CD4-positive, alpha-beta T cell treated with Interleukin-1 beta for 1 hour (primary cell): ENCODE measurements at regions not wholly inside any gene's neighbourhood (a gene's known extent, or its start where the extent isn't known, plus 50 kb on each side); places are given as distances from the start of the nearest gene placed in this dataset.
"Not testable (repeated sequence)": the region's sequence is repeated elsewhere in the genome, so short reads cannot be mapped to it uniquely, and the experiment has no call there.

ENCODE experiments used
- DNase-seq, 2 donors: peaks; one replicate each; pipeline ENCODE4 v3.0.0-alpha.2; 2020 to 2022

- no peak for DNase-seq
These were observed 892.6 kb downstream of the MRPL39 start for GRCh38 chr21:24714646-24715200.

DNA sequence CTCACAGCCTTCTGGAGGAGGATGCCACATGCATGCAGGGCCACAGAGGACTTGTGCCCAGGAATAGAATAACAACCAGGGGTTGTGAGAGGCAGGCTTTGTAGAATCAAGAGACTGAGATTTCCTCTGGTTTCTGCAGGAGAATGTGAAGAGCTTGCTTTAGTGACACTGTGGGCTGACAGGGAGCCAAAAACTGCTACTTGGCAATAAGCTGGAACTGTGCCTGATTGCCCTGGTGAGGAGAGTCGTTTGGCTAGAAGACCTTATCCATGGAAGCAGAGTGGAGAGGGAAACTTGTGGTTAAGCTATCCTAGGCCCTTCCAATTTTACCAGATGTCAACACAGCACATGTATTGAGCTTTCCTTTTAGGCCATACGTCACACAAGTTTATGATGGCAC, 902.1 kb downstream of the MRPL39 start:
- DNase-seq = no peak

DNA sequence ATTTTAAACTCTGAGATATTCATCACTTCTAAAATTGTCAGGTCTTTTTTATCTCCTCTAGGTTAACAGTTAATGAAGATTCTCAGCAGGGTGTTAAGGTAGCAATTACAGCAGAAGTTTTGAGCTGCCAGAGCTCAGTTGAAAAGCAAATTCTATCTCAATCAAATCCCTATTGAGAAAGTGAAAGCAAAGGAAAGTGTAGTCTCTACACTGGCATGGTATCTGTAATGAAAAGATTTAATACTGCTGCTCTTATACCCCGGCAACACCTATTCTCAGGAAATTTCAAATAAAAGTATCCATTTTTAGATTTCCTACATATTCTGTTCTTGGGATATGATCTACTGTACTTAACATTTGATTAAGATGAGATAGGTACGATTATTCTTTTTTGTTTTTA, 913.5 kb downstream of the MRPL39 start:
- DNase-seq = no peak

DNA sequence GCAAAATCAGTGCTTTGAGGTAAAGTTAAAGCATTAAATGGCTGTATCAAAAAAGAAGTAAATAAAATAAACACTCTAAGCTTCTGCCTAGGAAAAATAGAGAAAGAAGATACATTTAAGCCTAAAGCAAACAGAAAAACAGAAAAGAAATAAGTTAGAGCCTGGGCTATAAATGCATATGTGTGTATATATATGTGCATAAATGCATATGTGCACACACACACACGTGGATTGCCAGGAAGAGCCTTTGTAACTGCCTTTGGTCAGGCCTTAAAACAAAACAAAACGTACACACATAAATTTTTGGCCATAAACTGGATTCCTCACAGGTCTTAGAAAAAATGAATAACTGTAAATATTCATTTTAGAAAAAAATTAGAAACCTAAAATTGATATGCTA, 925.8 kb downstream of the MRPL39 start:
- no peak for DNase-seq

GRCh38 chr21:24671901-24672300, 935.4 kb downstream of the MRPL39 start:
- no peak for DNase-seq

- no peak for DNase-seq
These were observed 948.4 kb downstream of the MRPL39 start for GRCh38 chr21:24658926-24659325.

GRCh38 chr21:24658026-24658425, 949.3 kb downstream of the MRPL39 start:
- DNase-seq = no peak

GRCh38 chr21:24649691-24650090, 957.6 kb downstream of the MRPL39 start:
- DNase-seq = no peak

GRCh38 chr21:24636696-24637095, 970.6 kb downstream of the MRPL39 start:
- no peak for DNase-seq

GRCh38 chr21:24634749-24635148, 972.5 kb downstream of the MRPL39 start:
- DNase-seq = no peak

- DNase-seq = no peak
These were observed 978.7 kb downstream of the MRPL39 start for GRCh38 chr21:24628536-24628935.

DNA sequence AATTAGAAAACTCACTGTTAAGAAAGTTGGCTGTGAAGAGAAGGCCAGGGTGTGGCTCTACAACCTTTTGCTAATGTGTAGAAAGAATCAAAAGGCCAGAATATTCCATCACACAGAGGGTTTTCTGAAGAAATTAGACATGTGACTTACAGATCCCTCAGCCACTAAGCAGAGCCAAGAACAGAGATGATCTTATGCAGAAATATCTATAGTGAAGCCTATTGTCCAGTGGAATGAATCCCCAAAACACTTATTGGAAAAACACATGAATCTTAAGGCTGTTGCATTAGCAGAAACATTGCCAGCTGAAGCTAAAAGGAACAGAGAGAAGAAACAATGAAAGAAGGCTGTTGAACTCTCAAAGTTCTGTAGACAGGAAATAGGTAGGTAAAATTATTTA, 979.2 kb downstream of the MRPL39 start:
- DNase-seq = no peak

DNA sequence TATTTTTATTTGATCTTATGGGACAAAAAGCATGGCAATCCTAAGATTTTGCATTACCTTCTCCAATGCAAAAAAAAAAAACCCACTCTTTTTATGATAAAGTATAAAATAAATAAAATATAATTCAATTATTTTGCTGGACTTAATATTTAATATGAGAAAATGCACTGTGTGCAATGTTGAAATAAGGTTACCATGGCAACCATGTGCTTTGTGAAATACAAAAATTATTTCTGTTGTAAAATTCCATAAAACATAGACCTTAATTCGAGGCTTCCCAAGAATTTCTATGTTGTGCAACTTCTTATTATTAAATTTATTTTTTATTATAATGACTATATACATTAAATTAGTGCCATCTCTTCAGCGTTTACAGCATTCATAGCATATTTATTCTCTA, 989.5 kb downstream of the MRPL39 start:
- DNase-seq = no peak

GRCh38 chr21:24594082-24594481, 1013.2 kb downstream of the MRPL39 start:
- no peak for DNase-seq

DNA sequence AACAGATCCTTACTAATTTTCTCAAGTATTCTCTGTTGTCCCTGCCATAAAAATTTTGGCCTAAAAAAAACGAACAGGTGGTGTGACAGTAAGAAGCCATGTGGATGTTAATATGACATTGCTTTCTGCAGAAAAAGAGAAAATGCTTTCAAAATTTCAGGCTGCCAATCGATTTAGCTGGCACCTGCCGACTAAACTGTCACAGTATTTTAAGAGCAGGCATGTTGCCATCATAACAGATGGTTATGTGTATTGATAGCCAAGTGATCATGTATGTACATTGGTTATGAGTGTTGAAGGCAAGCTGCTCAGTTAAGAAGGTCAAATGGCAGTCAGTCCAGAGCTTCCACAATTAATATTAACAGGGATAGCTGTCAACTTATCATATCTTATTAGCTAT, 1017.0 kb downstream of the MRPL39 start:
- no peak for DNase-seq

DNA sequence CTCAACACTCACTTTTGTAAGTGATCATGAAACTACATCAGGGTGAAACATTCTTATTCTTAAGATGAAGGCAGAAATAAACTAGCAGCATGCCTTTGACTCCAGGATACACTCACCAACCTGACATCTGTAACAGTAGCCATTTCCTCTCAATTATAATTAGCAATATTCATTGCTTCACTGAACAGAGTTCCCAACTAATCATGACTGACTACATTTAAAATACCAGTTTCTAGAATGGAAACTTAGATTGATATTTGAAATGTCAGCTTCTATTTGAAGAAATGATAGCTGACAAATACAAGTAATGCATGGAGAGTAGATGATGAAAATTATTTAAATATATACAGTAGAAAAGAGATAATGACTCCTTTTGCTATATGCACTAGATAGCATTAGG, 1023.8 kb downstream of the MRPL39 start:
- DNase-seq = no peak

- no peak for DNase-seq
These were observed 1030.0 kb downstream of the MRPL39 start for GRCh38 chr21:24577301-24577700.

GRCh38 chr21:24561291-24561690, 1046.0 kb downstream of the MRPL39 start:
- no peak for DNase-seq

DNA sequence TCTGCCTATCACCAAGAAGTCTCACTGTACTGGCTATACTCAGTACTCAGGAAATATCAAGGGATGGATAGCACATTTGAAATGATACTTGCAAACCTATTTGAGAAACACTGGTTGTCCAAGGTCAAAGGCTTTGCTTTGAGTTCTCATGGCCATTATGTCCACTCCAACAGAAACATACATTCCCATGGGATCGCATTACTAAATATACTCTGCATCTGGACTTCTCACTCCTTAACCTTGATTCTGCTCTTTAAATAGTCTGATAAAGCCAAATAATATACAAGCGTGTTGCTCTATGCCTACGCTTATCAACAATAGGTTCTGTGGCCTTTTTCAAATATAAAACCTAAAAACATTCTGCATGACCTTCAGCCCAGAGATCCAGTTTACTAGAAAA, 1054.8 kb downstream of the MRPL39 start:
- DNase-seq = no peak

DNA sequence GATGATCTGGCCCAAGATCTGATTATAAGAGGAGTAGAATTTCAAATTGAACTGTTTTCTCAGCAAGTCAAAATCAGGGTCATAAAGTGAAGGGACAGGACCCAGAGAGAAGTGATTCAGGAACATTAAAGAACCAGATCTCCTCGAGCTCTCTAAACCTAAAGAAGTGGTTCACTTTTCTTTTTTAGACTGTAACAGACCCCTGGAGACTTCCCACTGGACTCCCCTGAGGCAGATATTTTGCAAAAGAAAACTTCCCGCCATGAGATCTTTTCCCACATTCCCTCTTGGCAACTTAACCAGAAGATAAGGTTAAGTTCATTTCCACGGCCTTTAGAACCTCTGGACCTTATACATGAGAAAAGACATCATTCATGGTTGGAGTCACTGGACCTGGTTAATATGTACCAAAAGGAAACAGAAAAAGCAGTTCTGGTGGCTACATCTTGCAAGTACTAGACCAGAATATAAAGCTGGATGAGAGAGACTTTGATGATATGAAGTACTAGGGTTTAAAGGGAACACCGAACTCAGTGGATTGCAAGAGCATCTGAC, 1061.4 kb downstream of the MRPL39 start:
- no peak for DNase-seq

DNA sequence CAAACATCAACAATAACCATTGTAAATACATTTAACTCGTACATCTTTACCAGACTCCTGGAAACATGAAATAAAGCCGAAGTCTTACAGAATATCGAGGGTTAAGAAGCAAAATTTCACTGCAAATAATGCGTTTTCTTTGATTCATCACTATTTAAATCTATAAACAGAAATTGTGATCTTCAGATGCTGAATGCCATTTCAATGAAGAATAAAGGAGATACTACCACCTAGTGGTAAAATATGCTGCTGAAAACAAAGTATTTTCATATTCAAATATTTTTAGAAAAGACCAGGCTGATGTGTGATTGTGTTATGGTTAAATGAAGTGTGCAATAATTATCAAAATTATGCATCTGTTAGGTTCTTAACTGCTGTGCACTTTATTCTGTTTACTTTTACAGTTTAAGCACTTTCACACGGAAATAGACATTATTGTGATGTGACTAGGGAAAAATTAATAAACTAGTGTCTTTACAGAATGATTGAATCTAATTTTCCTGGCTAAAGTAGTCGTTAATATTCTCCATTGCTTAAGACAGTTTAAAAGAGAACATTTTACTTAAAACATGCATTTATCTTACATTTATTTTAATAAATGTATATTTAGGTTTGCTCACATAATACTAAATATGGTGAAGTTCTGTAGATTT, 1093.1 kb downstream of the MRPL39 start:
- DNase-seq = no peak

GRCh38 chr21:24509131-24509530, 1098.2 kb downstream of the MRPL39 start:
- no peak for DNase-seq

DNA sequence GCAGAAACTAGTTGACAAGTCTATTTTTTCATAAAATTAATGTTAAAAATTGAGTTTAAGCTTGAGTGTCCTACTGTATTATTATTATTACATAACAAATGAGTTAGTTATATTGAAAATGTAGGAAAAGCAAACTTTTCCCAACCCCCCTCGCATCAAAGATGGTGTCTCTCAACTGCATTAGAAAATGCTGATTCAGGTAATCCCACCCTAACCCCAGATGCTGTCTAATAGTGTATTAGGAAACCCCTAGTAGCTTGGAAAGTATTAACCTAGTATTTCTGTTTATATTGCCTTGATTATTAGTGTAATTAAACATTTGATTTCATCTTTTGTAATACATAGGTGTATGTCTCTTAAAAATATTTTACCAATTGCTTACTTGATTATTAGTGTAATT, 1120.3 kb downstream of the MRPL39 start:
- no peak for DNase-seq

GRCh38 chr21:24483361-24483760, 1123.9 kb downstream of the MRPL39 start:
- DNase-seq = not testable (repeated sequence)

- no peak for DNase-seq
These were observed 1136.4 kb downstream of the MRPL39 start for GRCh38 chr21:24470852-24471251.
